Stimulated activated naive CD4-positive, alpha-beta T cell treated with Interleukin-2 at 50 U/mL for 16 hours (primary cell): ENCODE measurements at regions not wholly inside any gene's neighbourhood (a gene's known extent, or its start where the extent isn't known, plus 50 kb on each side); places are given as distances from the start of the nearest gene placed in this dataset.

Experiments used
- DNase-seq: peaks from one replicate; lab custom pipeline; 2025; lab: John Stamatoyannopoulos, UW

DNA sequence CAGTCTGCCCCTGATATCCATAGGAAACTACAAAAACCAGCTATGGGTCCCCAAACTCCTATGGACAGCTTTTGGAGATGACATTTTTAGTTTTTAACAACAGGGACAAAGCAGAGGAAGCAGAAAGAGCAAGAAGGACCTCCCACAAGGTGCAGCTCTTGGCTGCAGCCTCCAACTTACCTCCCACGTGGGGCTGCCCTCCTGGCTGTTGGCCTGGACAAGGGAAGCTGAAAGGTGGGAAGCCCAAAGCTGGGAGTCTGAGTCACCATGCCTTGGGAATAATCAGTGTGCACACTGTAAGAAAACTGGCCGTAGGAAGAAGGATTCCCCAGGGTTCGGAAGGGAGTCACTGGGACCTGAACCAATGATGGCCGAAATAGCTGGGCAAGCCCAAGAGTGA is 51.8 kb upstream of the PAX1 start:
- no peak for DNase-seq

DNA sequence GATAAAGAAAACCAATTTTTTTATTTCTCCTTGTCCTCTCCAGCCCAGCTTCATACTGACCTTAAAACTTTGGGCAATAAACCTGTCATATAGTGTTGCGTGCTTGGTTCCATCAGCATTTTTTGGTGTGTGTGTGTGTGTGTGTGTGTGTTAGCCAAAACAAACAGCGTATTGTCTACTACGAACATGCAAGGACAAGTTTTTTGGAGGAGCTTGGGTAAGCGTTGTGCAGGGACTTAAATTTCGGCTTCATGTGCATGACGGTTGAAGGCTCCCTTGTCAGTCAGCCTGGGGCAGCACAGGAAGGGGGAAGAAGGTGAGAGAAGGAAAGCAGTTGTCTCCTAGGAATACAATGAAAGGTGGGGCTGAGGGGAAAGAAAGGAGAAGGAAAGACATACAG is 62.0 kb upstream of the PAX1 start:
- no peak for DNase-seq

DNA sequence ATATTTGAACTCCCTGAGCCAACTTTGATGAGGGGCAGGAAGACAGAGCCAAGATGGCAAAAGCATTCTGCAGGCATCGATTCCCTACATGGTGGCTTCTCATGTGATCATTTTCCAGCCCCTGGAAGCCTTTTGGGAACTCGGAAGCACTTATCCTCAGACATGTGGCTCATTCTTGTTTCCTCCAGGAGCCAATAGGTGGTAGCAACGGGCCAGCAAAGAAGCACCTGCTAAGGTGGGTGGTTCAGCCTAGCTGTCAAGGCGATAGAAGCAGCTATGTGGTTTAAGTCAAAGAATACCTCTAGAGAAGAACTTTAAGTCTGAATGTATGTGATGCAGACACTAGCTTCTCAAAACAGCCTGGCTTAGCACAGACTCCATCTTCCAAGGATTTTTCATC is 64.9 kb upstream of the PAX1 start:
- no peak for DNase-seq

DNA sequence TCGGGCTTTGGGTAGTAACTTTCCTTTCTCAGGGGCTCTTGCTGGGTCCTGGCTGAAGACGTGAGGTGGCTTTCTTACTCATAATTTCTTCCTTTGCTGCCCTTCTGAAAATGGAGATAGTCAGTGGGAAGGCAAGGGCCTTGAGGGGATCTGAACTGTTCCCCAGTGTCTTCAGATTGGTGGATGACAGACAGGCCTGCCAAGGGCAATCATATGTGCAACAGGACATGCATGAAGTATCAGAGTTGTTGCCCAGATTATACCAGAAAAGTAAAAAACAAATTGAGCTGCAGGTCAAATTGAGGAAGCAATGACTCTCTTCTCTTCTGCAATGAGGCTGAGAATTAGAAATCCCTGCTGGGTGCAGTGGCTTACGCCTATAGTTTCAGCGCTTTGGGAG is 71.6 kb upstream of the PAX1 start:
- no peak for DNase-seq

DNA sequence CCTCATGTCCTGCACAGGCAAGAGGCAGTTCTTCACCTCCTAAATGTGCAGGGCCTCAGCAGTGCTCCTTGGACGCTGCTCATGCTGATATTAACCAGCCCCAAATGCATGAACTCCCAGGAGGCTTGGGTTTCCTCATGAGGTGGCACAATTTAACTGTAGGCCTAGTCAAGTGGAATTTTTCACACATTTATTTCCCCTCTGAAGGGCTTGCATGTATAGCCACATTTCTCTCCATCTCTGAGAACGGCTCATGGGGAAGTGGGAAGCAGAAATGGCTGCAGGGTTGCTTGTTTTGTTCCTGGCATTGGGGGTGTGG is 72.8 kb upstream of the PAX1 start:
- DNase-seq = no peak

DNA sequence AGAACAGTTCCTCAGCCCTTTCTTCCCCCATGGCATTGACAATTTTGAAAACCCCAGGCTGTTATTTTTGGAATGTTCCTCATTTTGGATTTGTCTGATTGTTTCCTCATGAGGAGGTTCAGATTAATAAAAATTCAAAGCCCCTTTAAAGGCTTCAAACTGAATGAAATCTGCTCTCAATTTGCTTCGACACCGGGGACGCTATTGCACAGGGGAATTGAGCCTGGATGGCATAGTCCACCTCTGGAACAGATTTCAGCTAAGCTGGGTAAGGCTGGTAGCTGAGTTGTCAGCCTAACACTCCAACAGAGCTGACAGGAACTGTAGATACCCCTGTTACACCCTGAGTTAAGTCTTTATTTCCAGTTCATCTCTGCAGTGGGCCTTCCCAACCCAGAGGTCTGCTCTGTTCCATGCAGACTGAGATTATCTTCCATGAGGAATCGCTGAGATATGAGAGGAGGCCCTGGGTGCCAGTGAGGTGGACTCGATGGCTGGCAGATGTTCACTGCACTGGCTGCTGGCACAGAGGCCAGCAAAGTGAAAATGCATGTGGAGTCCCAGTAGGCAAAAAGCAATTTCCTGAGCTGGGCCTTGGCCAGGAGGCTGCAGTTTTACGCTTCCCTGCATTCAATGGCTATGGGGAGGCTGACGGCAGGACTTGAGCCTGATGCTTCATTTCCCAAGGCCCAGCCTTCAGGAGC is 73.3 kb upstream of the PAX1 start:
- no peak for DNase-seq

DNA sequence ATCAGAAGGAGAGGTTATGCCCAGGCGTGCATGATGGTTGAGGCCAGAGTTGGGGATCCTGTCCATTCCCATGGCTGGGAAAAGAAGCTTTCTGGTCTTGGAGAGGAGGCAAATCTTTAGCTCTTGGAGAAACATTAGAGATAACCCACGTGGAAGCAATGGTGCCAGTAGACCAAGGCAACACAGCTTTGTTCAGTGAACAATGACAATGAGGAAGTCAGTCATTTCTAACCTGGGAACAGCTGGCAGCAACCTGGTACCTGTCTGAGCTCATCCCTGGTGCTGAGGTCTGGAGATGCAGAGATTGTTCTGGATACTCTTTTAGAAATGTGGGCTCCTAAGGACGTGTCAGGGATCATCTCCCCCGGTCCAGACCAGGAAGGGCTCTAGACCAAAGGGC is 76.7 kb upstream of the PAX1 start:
- DNase-seq = no peak

DNA sequence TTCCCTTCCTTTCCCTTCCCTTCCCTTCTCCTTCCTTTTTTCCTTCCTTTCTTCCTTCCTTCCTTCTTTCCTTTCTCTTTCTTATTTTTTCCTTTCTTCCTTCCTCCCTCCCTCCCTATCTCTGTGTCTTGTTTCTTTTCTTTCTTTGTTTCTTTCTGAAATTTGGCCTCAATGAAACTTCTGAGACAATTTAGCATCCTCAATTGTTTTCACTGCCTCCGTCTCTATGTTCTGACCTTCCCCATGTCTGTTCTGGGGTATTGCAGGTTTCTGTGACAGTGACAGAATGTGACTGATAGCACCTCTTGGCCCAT is 81.7 kb upstream of the PAX1 start:
- DNase-seq = no peak

DNA sequence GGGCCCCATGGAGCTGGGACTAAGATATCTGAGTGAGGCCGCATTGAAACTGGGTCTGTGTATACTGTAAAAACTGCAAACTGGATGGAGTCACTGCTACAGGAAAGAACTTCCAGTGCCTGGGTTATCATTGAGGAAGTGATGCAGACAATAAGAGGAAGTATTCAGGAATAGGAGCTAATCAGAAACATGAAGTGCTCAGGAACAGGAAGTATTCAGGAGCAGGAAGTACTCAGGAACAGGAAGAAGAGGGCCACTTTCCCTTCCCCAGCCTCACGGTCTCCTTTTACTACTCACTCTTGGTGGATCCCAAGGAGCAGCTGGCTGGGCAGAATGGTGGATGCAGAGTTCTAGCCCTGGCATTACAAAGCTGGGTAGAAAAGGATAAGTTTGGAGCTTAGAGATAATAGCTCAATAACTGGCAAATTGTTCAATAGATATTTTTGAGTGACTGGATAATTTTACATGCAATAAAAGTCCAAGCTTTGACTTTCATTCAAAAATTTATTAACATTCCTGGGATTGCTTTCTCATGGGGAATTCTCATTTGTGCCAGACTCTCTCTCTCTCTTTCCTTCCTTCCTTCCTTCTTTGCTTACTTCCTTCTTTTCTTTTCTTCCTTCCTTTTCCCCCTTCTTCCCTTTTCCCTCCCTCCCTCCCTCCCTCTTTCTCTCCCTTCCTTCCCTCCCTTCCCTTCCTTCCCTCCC is 82.2 kb upstream of the PAX1 start:
- DNase-seq = no peak

DNA sequence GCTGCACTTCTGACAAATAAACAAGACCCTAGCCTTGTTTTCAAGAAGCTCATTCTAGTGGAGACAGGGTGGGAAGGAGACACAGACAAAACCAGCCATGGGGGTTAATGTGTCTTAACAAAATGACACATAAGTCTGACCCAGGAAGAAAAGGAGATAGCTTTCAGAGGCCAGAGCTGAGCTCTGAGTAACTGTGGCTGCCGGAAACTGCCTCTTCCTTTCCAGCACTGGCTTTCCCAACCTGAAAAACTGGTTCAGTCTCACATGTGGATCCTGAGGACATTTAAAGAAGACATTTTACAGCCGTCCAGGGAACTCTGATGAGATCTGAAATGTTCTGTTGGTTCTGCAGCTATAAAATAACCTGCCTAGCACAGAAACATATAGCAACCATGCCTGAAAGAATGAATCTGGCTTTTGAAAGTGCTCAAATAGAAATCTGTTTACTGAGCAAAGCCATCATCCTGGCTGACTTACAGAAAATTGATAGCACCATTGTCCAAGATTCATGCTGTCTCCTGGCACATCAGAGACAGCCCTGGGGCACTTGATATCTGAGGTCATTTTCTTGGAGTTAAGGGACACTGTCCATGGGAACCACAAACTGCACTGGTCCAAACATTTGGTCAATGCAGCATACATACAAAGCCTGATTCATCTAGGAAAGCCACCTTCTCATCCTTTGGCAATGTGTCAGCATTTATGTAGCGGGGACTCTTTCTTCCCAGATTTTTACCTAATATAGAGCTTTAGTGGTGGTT is 83.2 kb upstream of the PAX1 start:
- DNase-seq = no peak

DNA sequence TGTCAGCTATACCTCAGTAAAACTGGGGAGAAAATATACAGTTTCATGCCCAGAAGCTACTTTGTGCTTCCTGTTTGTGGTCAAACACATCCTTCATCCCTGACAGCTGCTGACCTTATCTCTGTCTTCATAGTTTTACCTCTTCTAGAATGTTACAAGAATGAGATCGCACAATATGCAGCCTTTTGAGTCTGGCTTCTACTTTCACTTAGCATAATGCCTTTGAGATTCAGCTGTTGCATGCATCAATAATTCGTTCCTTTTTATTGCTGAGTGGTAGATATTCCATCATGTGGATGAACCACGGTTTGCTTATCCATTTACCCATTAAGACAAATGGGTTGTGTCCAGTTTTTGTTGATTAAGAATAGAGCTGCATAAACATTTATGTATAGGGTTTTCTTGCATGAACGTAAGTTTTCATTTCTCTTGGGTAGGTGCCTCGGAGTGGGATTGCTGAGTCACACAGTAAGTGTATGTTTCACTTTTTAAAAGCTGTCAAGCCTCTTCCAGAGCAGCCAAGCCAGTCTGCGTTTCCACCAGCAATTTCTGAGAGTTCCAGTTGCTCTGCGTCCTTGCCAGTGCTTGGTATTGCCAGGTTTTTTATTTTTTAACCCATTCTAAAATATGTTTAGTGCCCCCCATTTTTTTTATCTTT is 86.6 kb upstream of the PAX1 start:
- no peak for DNase-seq

DNA sequence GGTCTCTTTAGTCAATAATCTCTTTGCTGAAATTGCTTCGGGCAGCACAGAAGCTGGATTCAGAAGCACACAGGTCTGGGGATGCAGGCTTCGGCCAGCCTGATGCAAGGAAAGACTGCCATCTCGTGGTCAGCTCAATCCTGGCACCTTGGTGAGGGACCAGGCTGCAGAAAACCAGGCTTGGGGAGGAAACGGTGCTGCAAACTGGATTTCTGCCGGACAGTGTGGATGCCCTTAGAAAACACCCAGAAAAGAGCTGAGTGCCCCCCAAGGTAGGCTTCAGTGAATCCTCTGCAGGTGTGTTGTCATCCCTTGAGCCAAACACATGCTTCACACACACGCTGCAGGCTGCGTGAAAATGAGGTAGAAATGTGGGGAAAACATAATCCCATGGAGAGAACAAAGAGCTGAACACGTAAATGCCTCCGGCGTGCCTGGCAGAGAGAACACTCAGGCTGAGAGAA is 89.8 kb upstream of the PAX1 start:
- DNase-seq = peak; percentile 7

DNA sequence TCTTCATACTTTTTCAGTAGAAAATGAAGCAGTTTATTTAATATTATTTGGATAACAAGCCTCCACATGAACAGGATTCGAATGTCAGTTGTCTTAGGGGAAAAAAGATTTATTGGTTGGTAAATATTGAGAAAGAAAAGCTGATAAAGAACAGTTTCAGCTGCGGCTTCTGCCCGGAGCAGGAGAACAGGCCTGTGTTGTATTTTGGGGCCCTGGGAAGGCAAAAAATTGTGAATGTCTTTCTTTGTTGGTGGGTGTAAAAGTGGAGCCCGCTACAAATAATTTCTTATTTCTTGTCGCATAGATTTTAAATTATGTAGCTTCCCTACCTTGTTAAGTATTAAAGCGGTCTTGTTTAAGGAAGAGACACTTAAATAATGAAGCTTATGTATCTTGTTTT is 90.5 kb upstream of the PAX1 start:
- DNase-seq = no peak

DNA sequence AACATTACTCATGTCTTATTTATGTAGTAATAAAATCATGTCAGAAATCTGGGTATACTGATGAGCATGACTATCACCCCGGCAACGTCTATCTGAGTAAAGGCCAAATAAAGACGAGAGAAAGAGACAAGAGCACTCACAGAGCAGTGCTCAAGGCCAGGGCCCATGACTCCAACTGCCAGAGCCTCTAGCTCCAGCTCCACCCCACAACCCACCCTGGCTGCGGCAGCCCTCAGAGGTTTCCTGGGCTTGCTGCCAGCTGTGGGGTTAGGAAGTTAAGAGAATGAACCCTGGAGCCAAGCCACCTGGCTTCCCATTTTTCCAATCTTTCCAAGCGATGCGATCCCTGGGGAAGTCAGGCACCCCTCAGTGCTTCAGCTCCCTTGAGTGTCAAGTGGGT is 92.0 kb upstream of the PAX1 start:
- no peak for DNase-seq

DNA sequence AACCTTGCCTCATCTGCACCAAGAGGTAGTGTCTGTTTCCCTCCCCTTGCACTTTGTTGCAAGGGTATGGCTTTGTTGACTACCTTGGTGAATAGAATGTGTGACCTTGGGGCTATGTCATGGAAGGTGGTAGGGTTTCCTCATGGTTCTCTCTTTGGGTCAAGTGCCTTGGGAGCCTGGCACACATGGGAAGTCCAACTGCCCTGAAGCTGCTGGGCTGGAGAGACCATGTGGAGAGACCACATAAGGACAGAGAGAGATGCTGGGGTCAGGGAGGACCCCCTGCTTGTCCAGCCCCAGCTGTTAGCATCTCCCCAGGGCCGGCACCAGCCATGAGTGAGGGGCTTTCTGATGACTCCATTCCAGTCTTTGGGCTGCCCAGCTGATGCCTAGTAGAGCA is 95.5 kb upstream of the PAX1 start:
- no peak for DNase-seq

DNA sequence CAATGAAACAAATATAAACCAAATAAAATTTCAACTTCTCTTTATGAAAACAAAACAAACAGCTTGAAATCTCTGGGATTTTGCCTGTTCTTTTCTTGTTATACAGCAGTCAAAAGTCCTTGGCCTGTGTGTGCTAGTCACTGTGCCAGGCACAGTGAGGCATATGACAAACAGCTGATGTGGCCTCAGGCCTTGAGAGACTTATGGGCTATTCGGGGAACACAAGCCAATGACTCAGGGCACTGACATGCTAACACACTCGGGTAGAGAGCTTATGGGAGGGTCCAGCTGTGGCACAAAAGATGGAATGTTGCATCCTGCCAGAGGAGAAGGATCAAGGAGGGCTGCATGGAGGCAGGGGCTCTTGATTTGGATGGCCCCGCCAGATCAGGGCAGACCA is 95.4 kb upstream of the NKX2-2 start:
- DNase-seq = no peak

DNA sequence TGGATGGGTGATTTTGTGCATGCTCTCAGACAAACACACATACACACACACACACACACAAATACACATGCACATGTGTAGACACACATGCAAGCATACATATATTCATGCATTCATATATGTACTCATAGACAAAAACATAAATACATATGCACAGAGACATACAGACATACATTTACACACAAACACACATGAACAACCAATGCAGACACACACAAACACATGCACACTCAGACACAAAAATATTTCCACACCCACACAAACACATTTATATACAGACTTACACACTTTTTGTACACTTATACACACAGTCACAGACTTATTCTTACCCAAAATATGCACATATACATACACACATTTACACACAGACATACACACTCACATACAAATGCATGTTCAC is 94.9 kb upstream of the NKX2-2 start:
- DNase-seq = no peak

DNA sequence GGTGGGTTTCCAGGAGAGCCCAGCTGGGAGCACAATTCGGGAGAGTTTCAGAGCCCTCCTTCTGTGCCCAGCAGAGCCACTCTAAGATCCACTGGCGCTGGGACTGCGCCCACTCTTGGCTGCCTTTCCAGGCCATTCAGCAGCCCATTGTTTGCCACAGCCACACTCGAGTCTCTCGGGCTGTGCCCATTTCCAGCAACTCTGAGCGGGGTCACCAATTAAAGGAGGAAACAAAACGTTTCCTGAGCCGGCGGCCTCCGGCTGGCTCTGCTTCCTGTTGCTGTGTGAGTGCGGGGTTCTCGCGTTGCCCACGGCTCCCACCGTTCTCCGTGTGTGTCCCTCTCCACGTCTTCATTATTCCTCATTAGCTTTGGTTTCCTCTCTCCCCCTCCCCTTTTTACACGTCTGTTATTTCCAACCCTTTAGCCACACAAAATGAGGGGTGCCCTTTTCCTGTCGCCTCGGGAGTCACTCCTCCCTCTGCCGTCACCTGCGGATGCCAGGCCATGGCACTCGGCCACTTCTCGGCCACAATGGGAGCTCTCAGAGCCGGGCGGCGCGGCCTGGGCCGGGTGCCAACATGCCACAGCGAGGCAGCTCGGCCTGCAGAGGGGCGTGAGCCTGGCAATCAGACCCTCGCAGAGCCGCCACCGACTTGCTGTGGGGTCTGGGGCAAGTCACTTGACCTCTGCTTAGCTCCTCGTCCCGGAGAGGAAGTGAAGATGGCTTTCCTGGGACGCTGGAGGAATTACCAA is 94.3 kb upstream of the NKX2-2 start:
- DNase-seq = no peak

DNA sequence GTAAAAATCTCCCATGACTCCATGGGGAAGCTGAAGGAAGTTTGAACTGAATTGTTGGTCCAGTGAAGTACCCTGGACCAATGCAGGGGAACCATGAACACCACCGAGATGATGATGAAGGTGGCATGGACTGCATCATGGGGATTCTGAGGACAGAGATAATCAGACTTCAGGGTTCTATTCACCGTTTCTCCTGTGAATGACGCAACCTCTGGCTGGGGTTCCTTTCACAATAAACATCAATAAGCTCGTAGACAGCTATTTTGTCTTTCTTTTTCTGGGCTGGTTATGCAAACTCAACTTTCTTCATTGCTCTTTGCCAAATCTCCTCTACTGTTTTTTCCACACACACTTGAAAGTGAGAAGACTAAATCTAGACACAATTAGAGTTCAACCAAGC is 87.9 kb upstream of the NKX2-2 start:
- no peak for DNase-seq

DNA sequence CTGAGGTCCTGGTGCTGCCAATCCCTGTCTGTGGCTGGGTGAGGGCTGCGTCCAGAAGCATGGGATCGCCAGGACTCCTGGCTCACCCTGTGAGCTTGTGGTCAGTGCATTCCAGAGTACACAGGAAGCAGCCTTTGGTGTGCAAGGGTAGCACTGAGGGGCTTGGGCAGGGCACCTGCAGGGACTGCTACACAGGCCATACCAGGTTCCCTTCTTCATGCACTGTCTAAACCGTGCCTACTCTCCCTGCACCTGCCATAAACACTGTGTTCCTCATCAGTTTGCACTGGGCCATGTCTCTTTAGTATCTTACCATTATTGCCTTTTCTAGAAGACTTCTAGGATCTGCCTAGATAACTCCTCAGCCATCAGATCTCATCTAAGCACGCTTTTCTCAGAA is 72.8 kb upstream of the NKX2-2 start:
- no peak for DNase-seq

DNA sequence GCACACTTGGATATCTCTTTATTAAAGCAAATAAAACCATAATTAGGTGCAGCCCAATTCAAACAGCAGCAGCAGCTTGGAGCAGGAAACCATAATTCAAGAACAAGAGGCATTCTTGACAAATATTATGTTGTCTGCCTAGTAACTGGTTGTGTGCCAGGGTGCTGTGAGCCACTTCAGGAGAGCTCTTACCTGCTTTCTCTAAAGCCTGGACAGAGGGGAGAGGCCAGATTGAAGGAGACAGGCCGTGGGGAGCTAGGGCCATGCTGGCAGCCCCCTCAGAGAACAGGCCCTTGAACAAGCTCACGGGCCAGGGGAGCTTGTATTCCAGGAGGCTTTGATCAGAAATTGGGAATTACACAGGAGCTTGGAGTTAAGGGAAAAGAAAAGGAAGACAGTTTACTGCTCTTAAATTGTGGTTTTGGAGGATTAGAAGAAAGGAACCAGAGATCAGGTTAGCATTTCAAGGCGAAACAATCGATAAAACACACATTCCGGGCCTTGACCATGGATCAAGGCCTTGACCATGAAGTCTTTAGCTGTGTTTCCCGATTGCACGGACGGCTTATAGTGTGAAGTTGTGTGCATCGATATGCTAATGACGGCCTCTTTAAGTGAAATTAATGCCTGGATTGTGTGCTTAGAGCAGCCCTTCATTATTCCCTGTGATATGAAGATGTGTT is 69.8 kb upstream of the NKX2-2 start:
- DNase-seq = no peak

DNA sequence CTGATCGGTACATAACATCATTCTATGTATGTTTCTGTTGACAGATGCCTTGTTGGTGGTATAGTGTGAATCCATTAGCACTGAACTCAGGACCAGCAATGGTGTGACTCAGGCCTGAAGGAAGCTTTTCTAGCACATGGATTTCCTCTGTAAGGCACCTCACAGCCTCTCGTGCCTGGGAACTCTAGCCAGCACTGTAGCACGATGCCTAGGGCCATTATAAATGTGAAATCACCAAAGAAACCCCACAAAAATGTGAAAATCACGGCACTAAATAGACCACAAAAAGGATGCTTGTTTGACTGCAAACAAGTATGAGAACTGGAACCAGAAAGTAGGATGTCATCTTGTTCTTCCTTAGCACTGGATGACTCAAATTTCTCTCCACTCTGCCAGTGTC is 63.7 kb upstream of the NKX2-2 start:
- no peak for DNase-seq
